Transverse colon (tissue), 4 donors: ENCODE measurements at regions not wholly inside any gene's neighbourhood (a gene's known extent, or its start where the extent isn't known, plus 50 kb on each side); places are given as distances from the start of the nearest gene placed in this dataset.

Source experiments
- EP300 ChIP-seq: sonication (generic); formaldehyde crosslinking; IDR thresholded peaks from one replicate; pipeline ENCODE4 v1.6.1; 2017; ENCODE audit warnings: antibody characterized with exemption, low read depth
- POLR2A ChIP-seq: fragments of 450-650 bp; IDR thresholded peaks from one replicate; pipeline ENCODE4 v1.6.1; 2016; ENCODE audit warnings: antibody characterized with exemption, mild to moderate bottlenecking, moderate library complexity
- POLR2AphosphoS5 ChIP-seq, 3 donors: sonication (generic); formaldehyde crosslinking; IDR thresholded peaks; one replicate each; pipeline ENCODE4 v1.6.1; 2016; ENCODE audit warnings: antibody characterized with exemption in 3 of 3
- TF ChIP-seq, protein P1 (sequence below), 5 experiments: fragments of 200-600 bp in 3 of 5; fragments of 450-650 bp in 2 of 5; sonication (generic) in 3 of 5; IDR thresholded peaks; 1 replicate in 2 of 5; 2 replicates in 3 of 5; pipeline ENCODE4 v1.5.1; 2016 to 2017; ENCODE audit warnings: antibody characterized with exemption in 5 of 5, inconsistent platforms in 3 of 5, mild to moderate bottlenecking in 2 of 5, moderate library complexity in 1 of 5

DNA sequence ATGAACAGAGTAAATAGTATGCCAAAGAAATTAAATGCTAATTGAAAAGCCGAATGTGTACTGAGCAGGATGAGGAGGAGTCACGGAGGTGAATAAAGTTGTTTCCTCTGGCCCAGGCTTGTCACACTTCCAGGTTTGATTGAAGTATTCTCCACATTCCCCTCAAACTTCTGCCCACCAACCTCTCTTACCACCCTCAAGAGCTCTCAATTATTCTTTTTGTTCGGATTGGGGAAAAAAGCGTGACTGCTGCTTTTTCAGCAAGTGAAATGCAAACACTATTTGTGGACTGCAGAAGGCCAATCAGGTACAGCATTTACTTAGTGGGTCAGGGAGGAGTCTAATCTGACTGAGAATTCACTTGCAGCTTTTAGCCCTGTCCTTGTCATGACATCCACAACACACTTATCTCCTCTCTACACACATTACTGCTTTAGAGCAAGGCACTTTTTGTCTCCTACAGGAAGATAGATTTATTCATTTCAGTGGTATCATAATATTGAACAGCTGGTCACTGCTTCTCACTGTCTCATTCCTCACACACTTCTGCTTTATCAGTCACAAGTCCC lies 375.6 kb upstream of the PRMT6 start:
- TF ChIP-seq EP300: no peak
- TF ChIP-seq POLR2AphosphoS5 (IDR thresholded peaks at IDR 0.05): no peak
- TF ChIP-seq, protein P1, sequence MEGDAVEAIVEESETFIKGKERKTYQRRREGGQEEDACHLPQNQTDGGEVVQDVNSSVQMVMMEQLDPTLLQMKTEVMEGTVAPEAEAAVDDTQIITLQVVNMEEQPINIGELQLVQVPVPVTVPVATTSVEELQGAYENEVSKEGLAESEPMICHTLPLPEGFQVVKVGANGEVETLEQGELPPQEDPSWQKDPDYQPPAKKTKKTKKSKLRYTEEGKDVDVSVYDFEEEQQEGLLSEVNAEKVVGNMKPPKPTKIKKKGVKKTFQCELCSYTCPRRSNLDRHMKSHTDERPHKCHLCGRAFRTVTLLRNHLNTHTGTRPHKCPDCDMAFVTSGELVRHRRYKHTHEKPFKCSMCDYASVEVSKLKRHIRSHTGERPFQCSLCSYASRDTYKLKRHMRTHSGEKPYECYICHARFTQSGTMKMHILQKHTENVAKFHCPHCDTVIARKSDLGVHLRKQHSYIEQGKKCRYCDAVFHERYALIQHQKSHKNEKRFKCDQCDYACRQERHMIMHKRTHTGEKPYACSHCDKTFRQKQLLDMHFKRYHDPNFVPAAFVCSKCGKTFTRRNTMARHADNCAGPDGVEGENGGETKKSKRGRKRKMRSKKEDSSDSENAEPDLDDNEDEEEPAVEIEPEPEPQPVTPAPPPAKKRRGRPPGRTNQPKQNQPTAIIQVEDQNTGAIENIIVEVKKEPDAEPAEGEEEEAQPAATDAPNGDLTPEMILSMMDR (IDR thresholded peaks at IDR 0.05): no peak
- TF ChIP-seq POLR2A: no peak
